Thyroid gland (tissue), 4 donors: ENCODE measurements at regions not wholly inside any gene's neighbourhood (a gene's known extent, or its start where the extent isn't known, plus 50 kb on each side); places are given as distances from the start of the nearest gene placed in this dataset.

Experiments used
- DNase-seq, 2 donors: peaks; one replicate each; pipeline ENCODE4 v3.0.0-alpha.2; 2019
- H3K27ac ChIP-seq, 3 donors: fragments of 200-600 bp; sonication (generic); 1 replicate in 2 of 3; 2 replicates in 1 of 3; pipeline ENCODE4 v1.5.1; 2016 to 2019; ENCODE audit warnings: mild to moderate bottlenecking in 1 of 3, moderate library complexity in 1 of 3
- H3K27me3 ChIP-seq: fragments of 200-600 bp; sonication (generic); one replicate; pipeline ENCODE4 v1.5.1; 2019
- H3K36me3 ChIP-seq, 2 donors: fragments of 200-600 bp; sonication (generic); one replicate each; pipeline ENCODE4 v1.5.1; 2016 to 2019
- H3K4me1 ChIP-seq, 2 donors: fragments of 200-600 bp; sonication (generic); one replicate each; pipeline ENCODE4 v1.5.1; 2017 to 2019
- H3K4me3 ChIP-seq, 3 donors: fragments of 200-600 bp; sonication (generic); replicated peaks in 1 of 3; 1 replicate in 2 of 3; 2 replicates in 1 of 3; pipeline ENCODE4 v1.5.1; 2016; ENCODE audit warnings: mild to moderate bottlenecking in 1 of 3
- H3K9me3 ChIP-seq: fragments of 200-600 bp; sonication (generic); one replicate; pipeline ENCODE4 v1.5.1; 2017
- POLR2A ChIP-seq, 2 donors: fragments of 450-650 bp; IDR thresholded peaks; one replicate each; pipeline ENCODE4 v1.6.1; 2017; ENCODE audit warnings: antibody characterized with exemption in 2 of 2, mild to moderate bottlenecking in 2 of 2, moderate library complexity in 1 of 2
- WGBS, 2 donors: methylation state at CpG; one replicate each; pipeline ENCODE4 v1.1.5; 2017; 5-methylcytosine and 5-hydroxymethylcytosine counted together
- intact Hi-C: fragments of 100-400 bp; cut with DNase I; formaldehyde crosslinking; loops from one replicate; pipeline ENCODE4 v1.15.1; 2023
- TF ChIP-seq, protein P1 (sequence below), 6 experiments: fragments of 200-600 bp in 3 of 6; fragments of 450-650 bp in 3 of 6; sonication (generic) in 3 of 6; IDR thresholded peaks; one replicate each; pipeline ENCODE4 v1.5.1; 2016 to 2019; ENCODE audit warnings: antibody characterized with exemption in 6 of 6, mild to moderate bottlenecking in 2 of 6, inconsistent platforms in 1 of 6, moderate library complexity in 1 of 6

DNA sequence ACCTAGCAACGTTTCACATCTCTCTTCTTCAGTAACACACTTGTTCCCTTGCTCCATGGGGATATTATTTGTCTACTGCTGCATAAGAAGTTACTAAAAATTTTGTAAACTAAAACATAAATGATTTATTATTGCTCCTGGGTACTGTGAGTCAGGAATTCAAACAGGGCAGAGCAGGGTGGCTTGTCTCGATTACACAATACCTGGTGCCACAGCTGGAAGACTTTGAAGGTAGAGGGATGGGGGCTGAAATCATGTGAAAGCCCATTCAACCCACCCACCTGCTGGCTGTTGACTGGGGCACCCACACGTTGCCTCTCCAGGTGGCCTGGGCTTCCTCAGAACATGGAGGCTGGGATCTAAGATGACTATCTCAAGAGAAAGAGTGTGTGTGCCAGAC is 213.2 kb downstream of the ESM1 start:
- H3K4me3 ChIP-seq, result no peak overlapping the region
- no peak overlapping the region for H3K27ac ChIP-seq
- H3K36me3 ChIP-seq, result no peaks in the 10 kb centered on the region
- intact Hi-C loops, result no loop called here
- no peaks in the 10 kb centered on the region for H3K27me3 ChIP-seq
- TF ChIP-seq, protein P1, sequence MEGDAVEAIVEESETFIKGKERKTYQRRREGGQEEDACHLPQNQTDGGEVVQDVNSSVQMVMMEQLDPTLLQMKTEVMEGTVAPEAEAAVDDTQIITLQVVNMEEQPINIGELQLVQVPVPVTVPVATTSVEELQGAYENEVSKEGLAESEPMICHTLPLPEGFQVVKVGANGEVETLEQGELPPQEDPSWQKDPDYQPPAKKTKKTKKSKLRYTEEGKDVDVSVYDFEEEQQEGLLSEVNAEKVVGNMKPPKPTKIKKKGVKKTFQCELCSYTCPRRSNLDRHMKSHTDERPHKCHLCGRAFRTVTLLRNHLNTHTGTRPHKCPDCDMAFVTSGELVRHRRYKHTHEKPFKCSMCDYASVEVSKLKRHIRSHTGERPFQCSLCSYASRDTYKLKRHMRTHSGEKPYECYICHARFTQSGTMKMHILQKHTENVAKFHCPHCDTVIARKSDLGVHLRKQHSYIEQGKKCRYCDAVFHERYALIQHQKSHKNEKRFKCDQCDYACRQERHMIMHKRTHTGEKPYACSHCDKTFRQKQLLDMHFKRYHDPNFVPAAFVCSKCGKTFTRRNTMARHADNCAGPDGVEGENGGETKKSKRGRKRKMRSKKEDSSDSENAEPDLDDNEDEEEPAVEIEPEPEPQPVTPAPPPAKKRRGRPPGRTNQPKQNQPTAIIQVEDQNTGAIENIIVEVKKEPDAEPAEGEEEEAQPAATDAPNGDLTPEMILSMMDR (IDR thresholded peaks at IDR 0.05), result no peak
- no peak for TF ChIP-seq POLR2A (IDR thresholded peaks at IDR 0.05)
- no peaks in the 10 kb centered on the region for H3K9me3 ChIP-seq
- 87% methylated on average over 3 of the region's 3 CpGs for WGBS, 2 donors
- DNase-seq, result no peak
- no peaks in the 10 kb centered on the region for H3K4me1 ChIP-seq

DNA sequence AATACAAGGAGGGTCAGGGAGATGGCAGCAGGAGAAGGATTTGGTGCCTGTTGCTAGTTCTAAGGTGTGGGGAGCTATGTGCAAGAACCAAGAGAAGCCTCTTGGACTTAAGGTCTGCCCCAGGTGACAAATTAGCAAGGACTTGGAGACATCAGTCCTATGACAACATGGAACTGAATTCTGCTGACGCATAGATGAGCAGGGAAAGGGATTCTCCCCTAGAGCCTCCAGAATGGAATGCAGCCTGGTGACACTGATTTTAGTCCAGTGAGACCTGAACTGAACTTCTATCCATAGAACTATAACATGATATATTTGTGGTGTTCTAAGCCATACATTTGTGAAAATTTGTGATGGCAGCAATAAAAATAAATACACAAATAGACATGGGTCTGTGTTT is 215.6 kb downstream of the ESM1 start:
- H3K4me1 ChIP-seq, result no peaks in the 10 kb centered on the region
- H3K27me3 ChIP-seq, result no peaks in the 10 kb centered on the region
- 100% methylated on average over 1 of the region's 1 CpG for WGBS, 2 donors
- H3K4me3 ChIP-seq, result no peak overlapping the region
- DNase-seq, result no peak
- H3K9me3 ChIP-seq, result no peaks in the 10 kb centered on the region
- TF ChIP-seq, protein P1 (IDR thresholded peaks at IDR 0.05), result no peak
- no peak for TF ChIP-seq POLR2A (IDR thresholded peaks at IDR 0.05)
- no peak overlapping the region for H3K27ac ChIP-seq
- intact Hi-C loops, result loop anchor here (5.0 kb wide), 1 partner anchor 252 kb away; the partner anchor contains the start of gene SNX18
- H3K36me3 ChIP-seq, result no peaks in the 10 kb centered on the region

DNA sequence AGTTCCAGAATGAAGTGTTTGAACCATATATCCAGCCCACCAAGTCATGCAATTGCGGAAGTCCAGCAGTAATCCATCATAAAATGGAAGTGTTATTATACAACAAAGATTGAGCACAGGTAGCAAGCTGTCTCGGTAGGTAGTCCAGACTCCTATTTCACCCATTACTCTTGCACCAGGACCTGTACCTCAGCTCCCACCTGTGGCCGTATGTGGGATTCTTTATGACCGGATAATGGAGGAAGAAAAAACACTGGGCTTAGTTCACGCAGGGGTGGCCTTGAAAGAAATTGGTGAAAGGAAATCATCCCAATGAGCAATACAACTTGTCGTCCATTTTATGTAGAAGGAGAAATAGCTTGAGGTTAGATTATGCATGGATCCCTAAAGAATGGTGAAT is 216.3 kb downstream of the ESM1 start:
- Histone ChIP-seq H3K4me1 (no peaks in the 10 kb centered on the region), H3K4me3 (no peak overlapping the region), H3K36me3 (no peaks in the 10 kb centered on the region), H3K9me3 (no peaks in the 10 kb centered on the region), H3K27ac (no peak overlapping the region), H3K27me3 (no peaks in the 10 kb centered on the region)
- no peak for TF ChIP-seq POLR2A (IDR thresholded peaks at IDR 0.05)
- TF ChIP-seq, protein P1 (IDR thresholded peaks at IDR 0.05), result peak in 4 of 6 experiments; percentile 47 to 72 (median 66)
- WGBS, 2 donors, result 65 to 70% methylated on average over 6 of the region's 6 CpGs
- peak; percentile 54 to 56 for DNase-seq
- intact Hi-C loops, result loop anchor here (5.0 kb wide), 1 partner anchor 252 kb away; the partner anchor contains the start of gene SNX18

DNA sequence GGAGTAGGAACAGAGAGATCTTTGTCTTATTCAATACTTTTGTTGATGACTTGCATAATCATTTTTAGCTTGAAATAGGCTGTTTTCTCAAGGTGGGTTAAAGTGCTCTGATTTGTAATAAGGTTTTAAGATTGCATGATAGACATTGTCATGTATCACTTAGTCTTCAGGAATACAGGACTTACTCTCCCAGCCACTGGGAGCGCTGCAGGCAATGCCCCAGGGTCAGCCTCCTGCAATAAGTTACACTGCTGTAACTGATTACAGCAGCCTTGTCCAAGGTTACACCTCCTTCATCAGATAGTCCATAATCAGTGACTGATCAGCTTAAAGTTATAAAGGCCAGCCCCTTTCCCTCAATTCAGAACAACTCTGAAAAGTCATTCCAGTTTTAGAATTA is 218.6 kb downstream of the ESM1 start:
- no peak overlapping the region for H3K4me3 ChIP-seq
- no peak overlapping the region for H3K27ac ChIP-seq
- DNase-seq, result no peak
- no peaks in the 10 kb centered on the region for H3K9me3 ChIP-seq
- H3K27me3 ChIP-seq, result no peaks in the 10 kb centered on the region
- intact Hi-C loops, result loop anchor here (5.0 kb wide), 1 partner anchor 249 kb away; the partner anchor contains the start of gene SNX18
- 95 to 100% methylated on average over 1 of the region's 1 CpG for WGBS, 2 donors
- H3K36me3 ChIP-seq, result no peaks in the 10 kb centered on the region
- no peaks in the 10 kb centered on the region for H3K4me1 ChIP-seq
- TF ChIP-seq, protein P1 (IDR thresholded peaks at IDR 0.05), result no peak
- TF ChIP-seq POLR2A (IDR thresholded peaks at IDR 0.05), result no peak

DNA sequence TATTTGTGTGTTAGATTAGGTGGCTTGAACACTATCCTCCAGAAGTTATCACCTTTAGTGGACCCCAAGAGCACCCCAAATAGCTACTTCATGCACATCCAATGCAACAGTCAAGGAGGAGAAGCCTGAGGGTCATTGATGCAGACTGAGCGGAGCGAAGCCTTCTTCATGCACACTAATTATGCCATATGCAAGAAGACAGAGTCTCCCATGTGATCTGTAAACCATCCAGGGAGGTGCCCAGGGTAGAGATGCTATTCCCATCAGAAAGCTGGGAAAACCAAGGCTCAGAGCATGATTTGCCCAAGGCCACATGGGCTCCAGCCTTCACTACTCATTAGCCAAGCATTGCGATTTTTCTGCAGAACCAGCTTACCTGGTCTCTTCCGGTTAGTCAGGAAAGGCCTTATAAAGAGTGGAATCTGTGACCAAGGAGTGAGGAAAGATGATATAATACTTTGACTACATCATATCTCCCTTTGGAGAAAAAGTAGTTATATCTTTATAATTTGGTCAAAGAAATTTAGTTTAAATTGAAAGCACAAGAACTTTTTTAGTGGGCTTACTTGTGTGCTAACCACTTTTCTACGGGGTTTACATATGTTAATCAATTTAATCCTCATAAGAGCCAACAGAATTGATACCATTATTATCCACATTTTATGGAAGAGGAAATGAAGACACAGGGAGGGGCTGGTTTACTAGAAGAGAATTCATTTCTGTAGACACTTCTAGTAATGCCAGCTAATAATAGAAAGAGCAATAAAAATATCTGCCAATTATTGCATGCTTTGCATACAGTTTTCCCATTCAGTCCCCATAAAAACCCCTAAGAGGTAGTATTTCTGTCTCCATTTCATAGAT is 220.0 kb downstream of the ESM1 start:
- TF ChIP-seq, protein P1 (IDR thresholded peaks at IDR 0.05), result no peak
- TF ChIP-seq POLR2A (IDR thresholded peaks at IDR 0.05), result no peak
- no peak overlapping the region for H3K4me3 ChIP-seq
- no peak overlapping the region for H3K27ac ChIP-seq
- H3K4me1 ChIP-seq, result no peaks in the 10 kb centered on the region
- H3K9me3 ChIP-seq, result no peaks in the 10 kb centered on the region
- 95 to 97% methylated on average over 5 of the region's 5 CpGs for WGBS, 2 donors
- DNase-seq, result no peak
- H3K36me3 ChIP-seq, result no peaks in the 10 kb centered on the region
- no peaks in the 10 kb centered on the region for H3K27me3 ChIP-seq
- intact Hi-C loops, result loop anchor here (5.0 kb wide), 1 partner anchor 248 kb away; the partner anchor contains the start of gene SNX18
